Gastrocnemius medialis (tissue), 4 donors: ENCODE measurements at regions not wholly inside any gene's neighbourhood (a gene's known extent, or its start where the extent isn't known, plus 50 kb on each side); places are given as distances from the start of the nearest gene placed in this dataset.

Experiments used
- ATAC-seq, 2 donors: fragments of 150-250 bp; one replicate each; pipeline ENCODE4 v1.9.1; 2016
- DNase-seq, 2 donors: peaks; one replicate each; pipeline ENCODE4 v3.0.0-alpha.2; 2019
- H3K27ac ChIP-seq, 4 donors: fragments of 200-600 bp; sonication (generic); 1 replicate in 1 of 4; 2 replicates in 3 of 4; pipeline ENCODE4 v1.5.1; 2016 to 2018; ENCODE audit warnings: mild to moderate bottlenecking in 2 of 4, moderate library complexity in 1 of 4
- H3K27me3 ChIP-seq, 3 donors: fragments of 200-600 bp; sonication (generic) in 2 of 3; 1 replicate in 1 of 3; 2 replicates in 2 of 3; pipeline versions ENCODE4 v1.5.1 to v1.6.0; 2016 to 2019; ENCODE audit warnings: mild to moderate bottlenecking in 1 of 3, moderate library complexity in 1 of 3
- H3K36me3 ChIP-seq, 2 donors: fragments of 200-600 bp; sonication (generic) in 1 of 2; one replicate each; pipeline ENCODE4 v1.5.1; 2017 to 2018
- H3K4me1 ChIP-seq, 2 donors: fragments of 200-600 bp; sonication (generic) in 1 of 2; one replicate each; pipeline ENCODE4 v1.5.1; 2016 to 2017; ENCODE audit warnings: mild to moderate bottlenecking in 2 of 2
- H3K4me3 ChIP-seq, 4 donors: fragments of 200-600 bp; sonication (generic) in 3 of 4; 1 replicate in 1 of 4; 2 replicates in 3 of 4; pipeline ENCODE4 v1.5.1; 2016 to 2019; ENCODE audit warnings: mild to moderate bottlenecking in 2 of 4
- H3K9me3 ChIP-seq, 3 donors: fragments of 200-600 bp; sonication (generic) in 2 of 3; 1 replicate in 1 of 3; 2 replicates in 2 of 3; pipeline ENCODE4 v1.5.1; 2016 to 2019
- CTCF ChIP-seq, 5 experiments: fragments of 450-650 bp in 3 of 5; fragments of 200-600 bp in 2 of 5; sonication (generic) in 2 of 5; IDR thresholded peaks in 4 of 5; conservative IDR thresholded peaks in 1 of 5; 1 replicate in 4 of 5; 2 replicates in 1 of 5; pipeline ENCODE4 v1.5.1; 2016 to 2019; ENCODE audit warnings: antibody characterized with exemption in 5 of 5, mild to moderate bottlenecking in 3 of 5, moderate library complexity in 3 of 5
- POLR2A ChIP-seq, 2 donors: fragments of 450-650 bp; IDR thresholded peaks; one replicate each; pipeline ENCODE4 v1.6.1; 2017; ENCODE audit warnings: antibody characterized with exemption in 2 of 2, mild to moderate bottlenecking in 2 of 2, moderate library complexity in 2 of 2
- in situ Hi-C, 4 donors: fragments of 200-750 bp; cut with MboI; loops; one replicate each; pipeline versions ENCODE4 v1.15.0 to v1.8.0; 2017; ENCODE audit warnings: low sequenced_read_pairs in 4 of 4
- intact Hi-C: fragments of 100-400 bp; cut with DNase I; formaldehyde crosslinking; loops from one replicate; pipeline ENCODE4 v1.15.1; 2023; ENCODE audit warnings: low total_unique reads

- in situ Hi-C loops = no loop called here
Measured at GRCh38 chr22:23414727-23415489, 165.2 kb downstream of the IGLL1 start.

GRCh38 chr22:23411739-23412138, 168.4 kb downstream of the IGLL1 start:
- no peak overlapping the region for H3K27ac ChIP-seq
- intact Hi-C loops = no loop called here

More at GRCh38 chr22:23414727-23415489, 165.2 kb downstream of the IGLL1 start:
- Histone ChIP-seq H3K9me3 (no peaks in the 10 kb centered on the region), H3K27ac (no peak overlapping the region), H3K4me3 (no peak overlapping the region), H3K27me3 (peaks cover 0 to 3% (median 0%) of the 10 kb centered on the region in 3 donors), H3K4me1 (no peaks in the 10 kb centered on the region), H3K36me3 (no peaks in the 10 kb centered on the region)
- ATAC-seq (no peak), DNase-seq (no peak)
- intact Hi-C loops = no loop called here
- no peak for TF ChIP-seq CTCF (IDR thresholded peaks at IDR 0.05 in 4 of 5, conservative IDR thresholded peaks at IDR 0.05 in 1 of 5)
- no peak for TF ChIP-seq POLR2A (IDR thresholded peaks at IDR 0.05)

GRCh38 chr22:23410411-23410810, 169.7 kb downstream of the IGLL1 start:
- Histone ChIP-seq H3K27ac (no peak overlapping the region), H3K9me3 (no peaks in the 10 kb centered on the region), H3K27me3 (peaks cover 0 to 7% (median 0%) of the 10 kb centered on the region in 3 donors), H3K4me1 (no peaks in the 10 kb centered on the region), H3K4me3 (no peak overlapping the region), H3K36me3 (no peaks in the 10 kb centered on the region)
- intact Hi-C loops = no loop called here
- no peak for TF ChIP-seq POLR2A (IDR thresholded peaks at IDR 0.05)
- TF ChIP-seq CTCF (IDR thresholded peaks at IDR 0.05 in 4 of 5, conservative IDR thresholded peaks at IDR 0.05 in 1 of 5) = no peak
- in situ Hi-C loops = no loop called here
- no peak for DNase-seq
- ATAC-seq = no peak

More at GRCh38 chr22:23411739-23412138, 168.4 kb downstream of the IGLL1 start:
- Histone ChIP-seq H3K9me3 (no peaks in the 10 kb centered on the region), H3K4me1 (no peaks in the 10 kb centered on the region), H3K4me3 (no peak overlapping the region), H3K36me3 (no peaks in the 10 kb centered on the region), H3K27me3 (no peaks in the 10 kb centered on the region)
- DNase-seq (no peak), ATAC-seq (no peak)
- TF ChIP-seq CTCF (IDR thresholded peaks at IDR 0.05 in 4 of 5, conservative IDR thresholded peaks at IDR 0.05 in 1 of 5) (no peak), POLR2A (IDR thresholded peaks at IDR 0.05) (no peak)
- in situ Hi-C loops = no loop called here

GRCh38 chr22:23409976-23410375, 170.1 kb downstream of the IGLL1 start:
- Histone ChIP-seq H3K27me3 (peaks cover 0 to 8% (median 0%) of the 10 kb centered on the region in 3 donors), H3K27ac (no peak overlapping the region), H3K4me1 (no peaks in the 10 kb centered on the region), H3K9me3 (no peaks in the 10 kb centered on the region), H3K4me3 (no peak overlapping the region), H3K36me3 (no peaks in the 10 kb centered on the region)
- TF ChIP-seq CTCF (IDR thresholded peaks at IDR 0.05 in 4 of 5, conservative IDR thresholded peaks at IDR 0.05 in 1 of 5) (no peak), POLR2A (IDR thresholded peaks at IDR 0.05) (no peak)
- intact Hi-C loops = no loop called here
- ATAC-seq = no peak
- in situ Hi-C loops = no loop called here
- no peak for DNase-seq
